Activated CD8-positive, alpha-beta T cell treated with anti-CD3 and anti-CD28 coated beads, Interleukin-2, amount 10 ng/mL, durations not matched to agents 7 days and 5 days (primary cell): ENCODE measurements at regions not wholly inside any gene's neighbourhood (a gene's known extent, or its start where the extent isn't known, plus 50 kb on each side); places are given as distances from the start of the nearest gene placed in this dataset.

Experiments used
- ATAC-seq: fragments of 150-1000 bp; cut with Tn5 transposase; one replicate; pipeline ENCODE4 v1.10.0; 2021; ENCODE audit warnings: moderate library complexity
- CTCF ChIA-PET: fragments of 350-600 bp; sonication (Branson Sonifier 250); formaldehyde crosslinking; loops from one replicate; lab custom pipeline; 2021; ENCODE audit warnings: antibody characterized with exemption; lab: Charles Lee
- POLR2A ChIA-PET: fragments of 350-600 bp; sonication (Branson Sonifier 250); formaldehyde crosslinking; loops from one replicate; lab custom pipeline; 2021; ENCODE audit warnings: antibody characterized with exemption; lab: Charles Lee
- DNase-seq: peaks from one replicate; pipeline ENCODE4 v3.0.0-alpha.2; 2020
- H3K27ac Mint-ChIP-seq: one replicate; pipeline ENCODE4 v1.8.0; 2021; ENCODE audit warnings: mild to moderate bottlenecking, mixed read lengths
- H3K27me3 Mint-ChIP-seq: one replicate; pipeline ENCODE4 v1.8.0; 2021; ENCODE audit warnings: low read depth, mixed read lengths
- H3K36me3 Mint-ChIP-seq: one replicate; pipeline ENCODE4 v1.8.0; 2021; ENCODE audit warnings: low read depth, mixed read lengths
- H3K4me1 Mint-ChIP-seq: one replicate; pipeline ENCODE4 v1.8.0; 2021; ENCODE audit warnings: low read depth, mixed read lengths
- H3K4me3 Mint-ChIP-seq: one replicate; pipeline ENCODE4 v1.8.0; 2021; ENCODE audit warnings: mild to moderate bottlenecking, mixed read lengths
- H3K9me3 Mint-ChIP-seq: one replicate; pipeline ENCODE4 v1.8.0; 2022; ENCODE audit warnings: mixed read lengths; ENCODE audit not compliant: insufficient read depth

GRCh38 chr2:71826826-71827523, 320.7 kb downstream of the CYP26B1 start:
- ChIA-PET CTCF (no interaction called here), POLR2A (no interaction called here)
- no peaks in the 10 kb centered on the region for H3K4me1 Mint-ChIP-seq
- peaks cover 9% of the 10 kb centered on the region for H3K27me3 Mint-ChIP-seq
- H3K36me3 Mint-ChIP-seq, result no peaks in the 10 kb centered on the region
- DNase-seq (no peak), ATAC-seq (no peak)
- H3K4me3 Mint-ChIP-seq, result no peak overlapping the region
- no peaks in the 10 kb centered on the region for H3K9me3 Mint-ChIP-seq
- H3K27ac Mint-ChIP-seq, result no peak overlapping the region

- no peak for DNase-seq
- no peak overlapping the region for H3K27ac Mint-ChIP-seq
- H3K4me1 Mint-ChIP-seq, result no peaks in the 10 kb centered on the region
- H3K27me3 Mint-ChIP-seq, result peaks cover 12% of the 10 kb centered on the region
- ChIA-PET CTCF (no interaction called here), POLR2A (no interaction called here)
- no peaks in the 10 kb centered on the region for H3K9me3 Mint-ChIP-seq
- H3K36me3 Mint-ChIP-seq, result no peaks in the 10 kb centered on the region
- H3K4me3 Mint-ChIP-seq, result no peak overlapping the region
- no peak for ATAC-seq
Measured at GRCh38 chr2:71826299-71826698, 321.4 kb downstream of the CYP26B1 start.

GRCh38 chr2:71824436-71824835, 323.2 kb downstream of the CYP26B1 start:
- no peak for DNase-seq
- POLR2A ChIA-PET, result no interaction called here
- peaks cover 14% of the 10 kb centered on the region for H3K27me3 Mint-ChIP-seq

GRCh38 chr2:71823526-71823925, 324.1 kb downstream of the CYP26B1 start:
- ATAC-seq, result no peak
- no peaks in the 10 kb centered on the region for H3K36me3 Mint-ChIP-seq

More at GRCh38 chr2:71824436-71824835, 323.2 kb downstream of the CYP26B1 start:
- Mint-ChIP-seq H3K27ac (no peak overlapping the region), H3K36me3 (no peaks in the 10 kb centered on the region), H3K4me1 (no peaks in the 10 kb centered on the region), H3K9me3 (no peaks in the 10 kb centered on the region), H3K4me3 (no peak overlapping the region)
- CTCF ChIA-PET, result no interaction called here
- no peak for ATAC-seq

GRCh38 chr2:71822463-71822862, 325.2 kb downstream of the CYP26B1 start:
- CTCF ChIA-PET, result no interaction called here
- H3K27me3 Mint-ChIP-seq, result peaks cover 14% of the 10 kb centered on the region
- H3K27ac Mint-ChIP-seq, result no peak overlapping the region
- H3K4me1 Mint-ChIP-seq, result no peaks in the 10 kb centered on the region
- H3K4me3 Mint-ChIP-seq, result no peak overlapping the region
- POLR2A ChIA-PET, result no interaction called here
- DNase-seq, result no peak
- H3K36me3 Mint-ChIP-seq, result no peaks in the 10 kb centered on the region
- H3K9me3 Mint-ChIP-seq, result no peaks in the 10 kb centered on the region
- no peak for ATAC-seq

More at GRCh38 chr2:71823526-71823925, 324.1 kb downstream of the CYP26B1 start:
- CTCF ChIA-PET, result no interaction called here
- no peak for DNase-seq
- Mint-ChIP-seq H3K27ac (no peak overlapping the region), H3K4me3 (no peak overlapping the region), H3K4me1 (no peaks in the 10 kb centered on the region), H3K9me3 (no peaks in the 10 kb centered on the region), H3K27me3 (peaks cover 14% of the 10 kb centered on the region)
- POLR2A ChIA-PET, result no interaction called here

GRCh38 chr2:71821856-71822255, 325.8 kb downstream of the CYP26B1 start:
- Mint-ChIP-seq H3K4me1 (no peaks in the 10 kb centered on the region), H3K9me3 (no peaks in the 10 kb centered on the region), H3K27me3 (peaks cover 14% of the 10 kb centered on the region), H3K36me3 (no peaks in the 10 kb centered on the region), H3K4me3 (no peak overlapping the region), H3K27ac (no peak overlapping the region)
- ChIA-PET CTCF (no interaction called here), POLR2A (no interaction called here)
- DNase-seq (no peak), ATAC-seq (no peak)

- Mint-ChIP-seq H3K27ac (no peak overlapping the region), H3K4me1 (no peaks in the 10 kb centered on the region), H3K36me3 (no peaks in the 10 kb centered on the region), H3K9me3 (no peaks in the 10 kb centered on the region), H3K4me3 (no peak overlapping the region), H3K27me3 (peaks cover 3% of the 10 kb centered on the region)
- no peak for ATAC-seq
- CTCF ChIA-PET, result no interaction called here
- POLR2A ChIA-PET, result no interaction called here
- DNase-seq, result no peak
Measured at GRCh38 chr2:71816815-71817214, 330.8 kb downstream of the CYP26B1 start.

GRCh38 chr2:71815701-71816474, 331.8 kb downstream of the CYP26B1 start:
- Mint-ChIP-seq H3K9me3 (no peaks in the 10 kb centered on the region), H3K27ac (no peak overlapping the region), H3K27me3 (no peaks in the 10 kb centered on the region), H3K4me1 (no peaks in the 10 kb centered on the region), H3K36me3 (no peaks in the 10 kb centered on the region), H3K4me3 (no peak overlapping the region)
- ChIA-PET POLR2A (no interaction called here), CTCF (no interaction called here)
- ATAC-seq (no peak), DNase-seq (no peak)

GRCh38 chr2:71814885-71815284, 332.8 kb downstream of the CYP26B1 start:
- no peaks in the 10 kb centered on the region for H3K27me3 Mint-ChIP-seq
- CTCF ChIA-PET, result no interaction called here
- H3K9me3 Mint-ChIP-seq, result no peaks in the 10 kb centered on the region
- H3K27ac Mint-ChIP-seq, result no peak overlapping the region
- H3K4me1 Mint-ChIP-seq, result no peaks in the 10 kb centered on the region
- POLR2A ChIA-PET, result no interaction called here
- DNase-seq (no peak), ATAC-seq (no peak)
- no peaks in the 10 kb centered on the region for H3K36me3 Mint-ChIP-seq
- no peak overlapping the region for H3K4me3 Mint-ChIP-seq

GRCh38 chr2:71813807-71814470, 333.7 kb downstream of the CYP26B1 start:
- no peak for ATAC-seq
- ChIA-PET POLR2A (no interaction called here), CTCF (no interaction called here)
- Mint-ChIP-seq H3K27me3 (no peaks in the 10 kb centered on the region), H3K36me3 (no peaks in the 10 kb centered on the region), H3K4me1 (no peaks in the 10 kb centered on the region), H3K9me3 (no peaks in the 10 kb centered on the region), H3K4me3 (no peak overlapping the region), H3K27ac (no peak overlapping the region)
- DNase-seq, result no peak

GRCh38 chr2:71813315-71813714, 334.3 kb downstream of the CYP26B1 start:
- ChIA-PET CTCF (no interaction called here), POLR2A (no interaction called here)
- DNase-seq (no peak), ATAC-seq (no peak)
- no peak overlapping the region for H3K4me3 Mint-ChIP-seq
- H3K36me3 Mint-ChIP-seq, result no peaks in the 10 kb centered on the region
- H3K9me3 Mint-ChIP-seq, result no peaks in the 10 kb centered on the region
- no peaks in the 10 kb centered on the region for H3K4me1 Mint-ChIP-seq
- no peaks in the 10 kb centered on the region for H3K27me3 Mint-ChIP-seq
- H3K27ac Mint-ChIP-seq, result no peak overlapping the region

GRCh38 chr2:71812736-71813135, 334.9 kb downstream of the CYP26B1 start:
- H3K36me3 Mint-ChIP-seq, result no peaks in the 10 kb centered on the region
- POLR2A ChIA-PET, result no interaction called here
- CTCF ChIA-PET, result no interaction called here
- H3K9me3 Mint-ChIP-seq, result no peaks in the 10 kb centered on the region
- DNase-seq, result no peak
- H3K4me1 Mint-ChIP-seq, result no peaks in the 10 kb centered on the region
- H3K27me3 Mint-ChIP-seq, result no peaks in the 10 kb centered on the region
- no peak for ATAC-seq
- no peak overlapping the region for H3K4me3 Mint-ChIP-seq
- no peak overlapping the region for H3K27ac Mint-ChIP-seq
